ENCODE measurements at regions not wholly inside any gene's neighbourhood (a gene's known extent, or its start where the extent isn't known, plus 50 kb on each side); places are given as distances from the start of the nearest gene placed in this dataset.

DNA sequence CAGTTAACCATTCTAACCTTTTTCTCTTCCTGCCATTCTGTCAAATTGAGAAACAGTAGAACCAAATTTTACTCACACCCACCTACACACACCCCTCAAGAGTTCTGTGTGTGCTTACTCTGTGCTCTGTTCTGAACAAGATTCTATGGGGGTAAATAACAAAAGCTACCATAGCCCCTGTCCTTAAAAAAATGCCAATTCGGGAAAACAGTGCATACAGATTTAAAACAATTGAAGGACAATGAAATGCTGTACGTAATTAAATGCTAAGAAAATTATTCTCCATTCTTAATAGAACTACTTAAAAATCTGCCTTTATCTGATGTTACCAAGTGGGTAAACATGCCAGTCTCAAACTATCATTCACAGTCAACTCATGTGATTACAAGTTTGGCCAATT, 1107.5 kb downstream of the TUSC7 start:
- TF ChIP-seq GATA1 (IDR thresholded peaks at IDR 0.05; ENCODE audit: low read depth, low read length) (no peak), POLR2A (IDR thresholded peaks at IDR 0.05; ENCODE audit: low read length) (no peak)
